ENCODE measurements at regions not wholly inside any gene's neighbourhood (a gene's known extent, or its start where the extent isn't known, plus 50 kb on each side); places are given as distances from the start of the nearest gene placed in this dataset.

GRCh38 chr11:128351168-128351567, 236.2 kb downstream of the ETS1 start:
- ChIA-PET POLR2A (no interaction called here), CTCF (no interaction called here)
- Histone ChIP-seq H3K9me3 (no peaks in the 10 kb centered on the region), H3K4me2 (no peak overlapping the region), H3K4me1 (no peaks in the 10 kb centered on the region), H3K4me3 (no peak overlapping the region), H3K27ac (no peak overlapping the region)
- DNase-seq (ENCODE audit: low read depth in 1 of 2, low spot score in 1 of 2) (no peak), FAIRE-seq (no peak), ATAC-seq (no peak)
- WGBS (ENCODE audit: missing lambda C conversion rate), result 64% methylated on average over 6 of the region's 6 CpGs
- TF ChIP-seq MAFK (IDR thresholded peaks at IDR 0.05; ENCODE audit: partially characterized antibody) (no peak), NPAS2 (CRISPR knock-in tag; IDR thresholded peaks at IDR 0.05; ENCODE audit: borderline replicate concordance) (no peak), MYC (IDR thresholded peaks at IDR 0.05; ENCODE audit: borderline replicate concordance, low read length) (no peak), ZSCAN20 (CRISPR knock-in tag; IDR thresholded peaks at IDR 0.05) (no peak)
- TF ChIP-seq, protein P1, sequence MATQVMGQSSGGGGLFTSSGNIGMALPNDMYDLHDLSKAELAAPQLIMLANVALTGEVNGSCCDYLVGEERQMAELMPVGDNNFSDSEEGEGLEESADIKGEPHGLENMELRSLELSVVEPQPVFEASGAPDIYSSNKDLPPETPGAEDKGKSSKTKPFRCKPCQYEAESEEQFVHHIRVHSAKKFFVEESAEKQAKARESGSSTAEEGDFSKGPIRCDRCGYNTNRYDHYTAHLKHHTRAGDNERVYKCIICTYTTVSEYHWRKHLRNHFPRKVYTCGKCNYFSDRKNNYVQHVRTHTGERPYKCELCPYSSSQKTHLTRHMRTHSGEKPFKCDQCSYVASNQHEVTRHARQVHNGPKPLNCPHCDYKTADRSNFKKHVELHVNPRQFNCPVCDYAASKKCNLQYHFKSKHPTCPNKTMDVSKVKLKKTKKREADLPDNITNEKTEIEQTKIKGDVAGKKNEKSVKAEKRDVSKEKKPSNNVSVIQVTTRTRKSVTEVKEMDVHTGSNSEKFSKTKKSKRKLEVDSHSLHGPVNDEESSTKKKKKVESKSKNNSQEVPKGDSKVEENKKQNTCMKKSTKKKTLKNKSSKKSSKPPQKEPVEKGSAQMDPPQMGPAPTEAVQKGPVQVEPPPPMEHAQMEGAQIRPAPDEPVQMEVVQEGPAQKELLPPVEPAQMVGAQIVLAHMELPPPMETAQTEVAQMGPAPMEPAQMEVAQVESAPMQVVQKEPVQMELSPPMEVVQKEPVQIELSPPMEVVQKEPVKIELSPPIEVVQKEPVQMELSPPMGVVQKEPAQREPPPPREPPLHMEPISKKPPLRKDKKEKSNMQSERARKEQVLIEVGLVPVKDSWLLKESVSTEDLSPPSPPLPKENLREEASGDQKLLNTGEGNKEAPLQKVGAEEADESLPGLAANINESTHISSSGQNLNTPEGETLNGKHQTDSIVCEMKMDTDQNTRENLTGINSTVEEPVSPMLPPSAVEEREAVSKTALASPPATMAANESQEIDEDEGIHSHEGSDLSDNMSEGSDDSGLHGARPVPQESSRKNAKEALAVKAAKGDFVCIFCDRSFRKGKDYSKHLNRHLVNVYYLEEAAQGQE (IDR thresholded peaks at IDR 0.05), result no peak

GRCh38 chr11:128349650-128350299, 237.6 kb downstream of the ETS1 start:
- Histone ChIP-seq H3K9me3 (no peaks in the 10 kb centered on the region), H3K4me2 (no peak overlapping the region), H3K4me1 (no peaks in the 10 kb centered on the region), H3K27ac (no peak overlapping the region), H3K4me3 (no peak overlapping the region)
- POLR2A ChIA-PET, result no interaction called here
- FAIRE-seq (no peak), ATAC-seq (no peak), DNase-seq (ENCODE audit: low read depth in 1 of 2, low spot score in 1 of 2) (no peak)
- TF ChIP-seq USF2 (IDR thresholded peaks at IDR 0.05) (0 out of 2 replicates have a peak, but pooled peaks have one; percentile 35), ZFP36 (IDR thresholded peaks at IDR 0.05; ENCODE audit: borderline replicate concordance, partially characterized antibody) (no peak)
- CTCF ChIA-PET, result no interaction called here
- WGBS (ENCODE audit: missing lambda C conversion rate), result 39% methylated on average over 6 of the region's 6 CpGs

DNA sequence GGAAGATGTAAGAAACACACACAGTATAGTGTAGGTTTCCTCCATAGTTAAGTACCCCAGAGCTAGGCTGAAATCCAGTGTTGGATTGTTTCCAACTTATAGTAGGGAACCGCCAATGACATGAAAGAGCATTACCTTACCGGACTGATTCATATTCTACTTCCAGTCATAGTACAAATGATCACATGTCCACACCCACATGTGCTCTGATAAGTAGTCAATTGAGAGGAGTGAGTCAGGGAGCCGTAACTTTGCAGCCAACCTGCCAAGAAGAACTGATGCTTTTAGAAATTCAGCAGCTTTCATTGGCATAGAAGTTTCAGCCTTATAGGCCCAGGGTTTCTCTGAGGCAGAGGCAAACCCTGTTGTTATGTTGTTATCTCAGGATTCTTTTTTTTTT, 240.6 kb downstream of the ETS1 start:
- Histone ChIP-seq H3K4me3 (no peak overlapping the region), H3K4me2 (no peak overlapping the region), H3K9me3 (no peaks in the 10 kb centered on the region), H3K27ac (no peak overlapping the region), H3K4me1 (peaks cover 5% of the 10 kb centered on the region; the same call in 2 of the 3 replicates)
- TF ChIP-seq JUNB (IDR thresholded peaks at IDR 0.05), result no peak
- TF ChIP-seq, protein P2, sequence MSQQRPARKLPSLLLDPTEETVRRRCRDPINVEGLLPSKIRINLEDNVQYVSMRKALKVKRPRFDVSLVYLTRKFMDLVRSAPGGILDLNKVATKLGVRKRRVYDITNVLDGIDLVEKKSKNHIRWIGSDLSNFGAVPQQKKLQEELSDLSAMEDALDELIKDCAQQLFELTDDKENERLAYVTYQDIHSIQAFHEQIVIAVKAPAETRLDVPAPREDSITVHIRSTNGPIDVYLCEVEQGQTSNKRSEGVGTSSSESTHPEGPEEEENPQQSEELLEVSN (IDR thresholded peaks at IDR 0.05; ENCODE audit: borderline replicate concordance, low read depth), result no peak
- TF ChIP-seq, protein P3, sequence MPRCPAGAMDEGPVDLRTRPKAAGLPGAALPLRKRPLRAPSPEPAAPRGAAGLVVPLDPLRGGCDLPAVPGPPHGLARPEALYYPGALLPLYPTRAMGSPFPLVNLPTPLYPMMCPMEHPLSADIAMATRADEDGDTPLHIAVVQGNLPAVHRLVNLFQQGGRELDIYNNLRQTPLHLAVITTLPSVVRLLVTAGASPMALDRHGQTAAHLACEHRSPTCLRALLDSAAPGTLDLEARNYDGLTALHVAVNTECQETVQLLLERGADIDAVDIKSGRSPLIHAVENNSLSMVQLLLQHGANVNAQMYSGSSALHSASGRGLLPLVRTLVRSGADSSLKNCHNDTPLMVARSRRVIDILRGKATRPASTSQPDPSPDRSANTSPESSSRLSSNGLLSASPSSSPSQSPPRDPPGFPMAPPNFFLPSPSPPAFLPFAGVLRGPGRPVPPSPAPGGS (IDR thresholded peaks at IDR 0.05), result no peak
- TF ChIP-seq CBX8 (IDR thresholded peaks at IDR 0.05), result no peak
- TF ChIP-seq SMC3 (IDR thresholded peaks at IDR 0.05), result no peak
- no peak for TF ChIP-seq HOXB13 (CRISPR knock-in tag; IDR thresholded peaks at IDR 0.05; ENCODE audit: low read depth)
- no peak for TF ChIP-seq GATA3 (IDR thresholded peaks at IDR 0.05; ENCODE audit: borderline replicate concordance)
- 90% methylated on average over 3 of the region's 3 CpGs for WGBS (ENCODE audit: missing lambda C conversion rate)
- ATAC-seq, result no peak
- FAIRE-seq, result no peak
- no peak for DNase-seq (ENCODE audit: low read depth in 1 of 2, low spot score in 1 of 2)
- ChIA-PET CTCF (no interaction called here), POLR2A (no interaction called here)
